ACC112 (cell line): ENCODE measurements at regions not wholly inside any gene's neighbourhood (a gene's known extent, or its start where the extent isn't known, plus 50 kb on each side); places are given as distances from the start of the nearest gene placed in this dataset.
"Not testable (repeated sequence)": the region's sequence is repeated elsewhere in the genome, so short reads cannot be mapped to it uniquely, and the experiment has no call there.

Experiments used
- H2AFZ ChIP-seq: fragments of 200-600 bp; sonication (generic); one replicate; pipeline ENCODE4 v1.6.0; 2017; ENCODE audit warnings: antibody characterized with exemption, low read length; ENCODE audit not compliant: unreplicated experiment
- H3K27ac ChIP-seq: fragments of 200-600 bp; sonication (generic); 2 replicates; pipeline ENCODE4 v1.5.1; 2014; ENCODE audit warnings: low read depth, mild to moderate bottlenecking, antibody characterized with exemption, low read length, moderate library complexity
- H3K27me3 ChIP-seq: fragments of 200-600 bp; sonication (generic); 2 replicates; pipeline ENCODE4 v1.6.1; 2014; ENCODE audit warnings: mild to moderate bottlenecking, antibody characterized with exemption, low read length, moderate library complexity, mixed read lengths; ENCODE audit not compliant: insufficient read depth
- H3K36me3 ChIP-seq: fragments of 200-600 bp; sonication (generic); 2 replicates; pipeline ENCODE4 v1.6.1; 2016; ENCODE audit warnings: mild to moderate bottlenecking, antibody characterized with exemption, low read length, moderate library complexity, mixed read lengths; ENCODE audit not compliant: insufficient read depth
- H3K4me1 ChIP-seq: fragments of 200-600 bp; sonication (generic); one replicate; pipeline ENCODE4 v1.6.1; 2016; ENCODE audit warnings: low read length, mixed read lengths; ENCODE audit not compliant: insufficient read depth, unreplicated experiment, control insufficient read depth
- H3K4me3 ChIP-seq: fragments of 200-600 bp; sonication (generic); 2 replicates; pipeline ENCODE4 v1.5.1; 2014; ENCODE audit warnings: mild to moderate bottlenecking, low read depth, low read length
- H3K79me2 ChIP-seq: fragments of 200-600 bp; sonication (generic); one replicate; pipeline ENCODE4 v1.6.0; 2016; ENCODE audit warnings: low read length; ENCODE audit not compliant: control insufficient read depth, unreplicated experiment, insufficient read depth

GRCh38 chr3:79953591-79954101 lies 185.8 kb upstream of the ROBO1 start:
- Histone ChIP-seq H3K79me2 (no peaks in the 10 kb centered on the region), H3K4me1 (no peaks in the 10 kb centered on the region), H3K4me3 (no peak overlapping the region), H3K36me3 (no peaks in the 10 kb centered on the region), H3K27ac (no peak overlapping the region), H3K27me3 (no peaks in the 10 kb centered on the region), H2AFZ (no peak overlapping the region)

GRCh38 chr3:79951426-79951825 lies 183.6 kb upstream of the ROBO1 start:
- not testable (repeated sequence) for H3K27ac ChIP-seq, H3K4me3 ChIP-seq, H3K79me2 ChIP-seq, H3K27me3 ChIP-seq, H3K36me3 ChIP-seq, H2AFZ ChIP-seq, H3K4me1 ChIP-seq

- no peak overlapping the region for H2AFZ ChIP-seq
- H3K79me2 ChIP-seq, result no peaks in the 10 kb centered on the region
- no peaks in the 10 kb centered on the region for H3K36me3 ChIP-seq
- no peak overlapping the region for H3K4me3 ChIP-seq
- H3K27me3 ChIP-seq, result no peaks in the 10 kb centered on the region
- no peak overlapping the region for H3K27ac ChIP-seq
- no peaks in the 10 kb centered on the region for H3K4me1 ChIP-seq
Observed at GRCh38 chr3:79947957-79948356, 180.2 kb upstream of the ROBO1 start.

GRCh38 chr3:79947469-79947868 lies 179.7 kb upstream of the ROBO1 start:
- no peak overlapping the region for H3K27ac ChIP-seq
- no peaks in the 10 kb centered on the region for H3K36me3 ChIP-seq
- no peaks in the 10 kb centered on the region for H3K27me3 ChIP-seq
- no peaks in the 10 kb centered on the region for H3K4me1 ChIP-seq
- no peak overlapping the region for H3K4me3 ChIP-seq
- H2AFZ ChIP-seq, result no peak overlapping the region
- H3K79me2 ChIP-seq, result no peaks in the 10 kb centered on the region

- Histone ChIP-seq H2AFZ (no peak overlapping the region), H3K27me3 (no peaks in the 10 kb centered on the region), H3K79me2 (no peaks in the 10 kb centered on the region), H3K4me3 (no peak overlapping the region), H3K27ac (no peak overlapping the region), H3K4me1 (no peaks in the 10 kb centered on the region), H3K36me3 (no peaks in the 10 kb centered on the region)
Observed at GRCh38 chr3:79937567-79937966, 169.8 kb upstream of the ROBO1 start.

- Histone ChIP-seq H3K27me3 (no peaks in the 10 kb centered on the region), H3K27ac (no peak overlapping the region), H3K4me1 (no peaks in the 10 kb centered on the region), H3K79me2 (no peaks in the 10 kb centered on the region), H3K36me3 (no peaks in the 10 kb centered on the region), H3K4me3 (no peak overlapping the region), H2AFZ (no peak overlapping the region)
Observed at GRCh38 chr3:79930196-79930595, 162.4 kb upstream of the ROBO1 start.

GRCh38 chr3:79928687-79929408 lies 161.1 kb upstream of the ROBO1 start:
- Histone ChIP-seq H3K27me3 (no peaks in the 10 kb centered on the region), H3K36me3 (no peaks in the 10 kb centered on the region), H3K4me1 (no peaks in the 10 kb centered on the region), H3K27ac (no peak overlapping the region), H2AFZ (no peak overlapping the region), H3K4me3 (no peak overlapping the region), H3K79me2 (no peaks in the 10 kb centered on the region)

GRCh38 chr3:79926522-79926921 lies 158.7 kb upstream of the ROBO1 start:
- no peaks in the 10 kb centered on the region for H3K79me2 ChIP-seq
- H3K36me3 ChIP-seq, result no peaks in the 10 kb centered on the region
- no peak overlapping the region for H3K27ac ChIP-seq
- no peak overlapping the region for H3K4me3 ChIP-seq
- no peaks in the 10 kb centered on the region for H3K4me1 ChIP-seq
- H3K27me3 ChIP-seq, result no peaks in the 10 kb centered on the region
- no peak overlapping the region for H2AFZ ChIP-seq

GRCh38 chr3:79922633-79923032 lies 154.8 kb upstream of the ROBO1 start:
- Histone ChIP-seq H2AFZ (no peak overlapping the region), H3K79me2 (no peaks in the 10 kb centered on the region), H3K27me3 (no peaks in the 10 kb centered on the region), H3K27ac (no peak overlapping the region), H3K4me3 (no peak overlapping the region), H3K4me1 (no peaks in the 10 kb centered on the region), H3K36me3 (no peaks in the 10 kb centered on the region)

GRCh38 chr3:79917561-79917960 lies 149.8 kb upstream of the ROBO1 start:
- no peaks in the 10 kb centered on the region for H3K27me3 ChIP-seq
- no peaks in the 10 kb centered on the region for H3K79me2 ChIP-seq
- H2AFZ ChIP-seq, result no peak overlapping the region
- no peak overlapping the region for H3K27ac ChIP-seq
- H3K4me1 ChIP-seq, result no peaks in the 10 kb centered on the region
- no peaks in the 10 kb centered on the region for H3K36me3 ChIP-seq
- no peak overlapping the region for H3K4me3 ChIP-seq

- H2AFZ ChIP-seq, result no peak overlapping the region
- no peaks in the 10 kb centered on the region for H3K4me1 ChIP-seq
- no peaks in the 10 kb centered on the region for H3K79me2 ChIP-seq
- H3K27me3 ChIP-seq, result no peaks in the 10 kb centered on the region
- no peak overlapping the region for H3K27ac ChIP-seq
- H3K4me3 ChIP-seq, result no peak overlapping the region
- H3K36me3 ChIP-seq, result no peaks in the 10 kb centered on the region
Observed at GRCh38 chr3:79910337-79910736, 142.5 kb upstream of the ROBO1 start.
